Activated T-cell treated with anti-CD3 and anti-CD28 coated beads, Interleukin-2, amount 50 U/mL, for 4 hours (primary cell): ENCODE measurements at regions not wholly inside any gene's neighbourhood (a gene's known extent, or its start where the extent isn't known, plus 50 kb on each side); places are given as distances from the start of the nearest gene placed in this dataset.
"Not testable (repeated sequence)": the region's sequence is repeated elsewhere in the genome, so short reads cannot be mapped to it uniquely, and the experiment has no call there.

Experiments used
- ATAC-seq, 2 donors: fragments of 200-7000 bp; cut with Tn5 transposase; one replicate each; pipeline ENCODE4 v1.10.0; 2021
- DNase-seq: peaks from one replicate; pipeline ENCODE4 v3.0.0-alpha.2; 2020
- H3K27me3 Mint-ChIP-seq: one replicate; pipeline ENCODE4 v1.8.0; 2021; ENCODE audit warnings: low read depth, mixed read lengths
- H3K36me3 Mint-ChIP-seq: one replicate; pipeline ENCODE4 v1.8.0; 2022; ENCODE audit warnings: mixed read lengths; ENCODE audit not compliant: insufficient read depth
- H3K4me1 Mint-ChIP-seq: one replicate; pipeline ENCODE4 v1.8.0; 2021; ENCODE audit warnings: low read depth, mixed read lengths
- H3K4me3 Mint-ChIP-seq: one replicate; pipeline ENCODE4 v1.8.0; 2021; ENCODE audit warnings: mild to moderate bottlenecking, moderate library complexity, mixed read lengths
- H3K9me3 Mint-ChIP-seq: one replicate; pipeline ENCODE4 v1.8.0; 2021; ENCODE audit warnings: mixed read lengths

GRCh38 chr6:57708061-57708460 is 390.6 kb downstream of the PRIM2 start:
- DNase-seq, H3K27me3 Mint-ChIP-seq, H3K36me3 Mint-ChIP-seq, H3K4me1 Mint-ChIP-seq, H3K9me3 Mint-ChIP-seq, ATAC-seq, H3K4me3 Mint-ChIP-seq: not testable (repeated sequence)

GRCh38 chr6:57722546-57722945 is 405.1 kb downstream of the PRIM2 start:
- not testable (repeated sequence) for H3K36me3 Mint-ChIP-seq, H3K27me3 Mint-ChIP-seq, H3K4me1 Mint-ChIP-seq, H3K4me3 Mint-ChIP-seq, DNase-seq, H3K9me3 Mint-ChIP-seq, ATAC-seq

- ATAC-seq, result not testable (repeated sequence)
Measured at GRCh38 chr6:57723815-57724401, 406.5 kb downstream of the PRIM2 start.

GRCh38 chr6:57729407-57729806 is 412.0 kb downstream of the PRIM2 start:
- not testable (repeated sequence) for ATAC-seq, H3K9me3 Mint-ChIP-seq, H3K4me1 Mint-ChIP-seq, H3K36me3 Mint-ChIP-seq, DNase-seq, H3K4me3 Mint-ChIP-seq, H3K27me3 Mint-ChIP-seq

More at GRCh38 chr6:57723815-57724401, 406.5 kb downstream of the PRIM2 start:
- H3K4me1 Mint-ChIP-seq, H3K27me3 Mint-ChIP-seq, H3K36me3 Mint-ChIP-seq, H3K9me3 Mint-ChIP-seq, DNase-seq, H3K4me3 Mint-ChIP-seq: not testable (repeated sequence)

GRCh38 chr6:57730726-57731125 is 413.3 kb downstream of the PRIM2 start:
- not testable (repeated sequence) for H3K9me3 Mint-ChIP-seq, H3K36me3 Mint-ChIP-seq, ATAC-seq, H3K4me1 Mint-ChIP-seq, H3K4me3 Mint-ChIP-seq, DNase-seq, H3K27me3 Mint-ChIP-seq

- not testable (repeated sequence) for H3K4me1 Mint-ChIP-seq, H3K4me3 Mint-ChIP-seq, H3K9me3 Mint-ChIP-seq, DNase-seq, H3K36me3 Mint-ChIP-seq, H3K27me3 Mint-ChIP-seq, ATAC-seq
Measured at GRCh38 chr6:57747716-57748115, 430.3 kb downstream of the PRIM2 start.

- H3K36me3 Mint-ChIP-seq, ATAC-seq, DNase-seq, H3K9me3 Mint-ChIP-seq, H3K4me1 Mint-ChIP-seq, H3K4me3 Mint-ChIP-seq, H3K27me3 Mint-ChIP-seq: not testable (repeated sequence)
Measured at GRCh38 chr6:57759850-57760249, 442.4 kb downstream of the PRIM2 start.

- ATAC-seq, result peak; percentile 32 to 40
- Mint-ChIP-seq H3K4me3 (peak overlapping the region; percentile 47), H3K27me3 (peaks cover 39% of the 10 kb centered on the region)
- not testable (repeated sequence) for H3K9me3 Mint-ChIP-seq, H3K4me1 Mint-ChIP-seq, H3K36me3 Mint-ChIP-seq, DNase-seq
Measured at GRCh38 chr6:57792720-57793397, 475.4 kb downstream of the PRIM2 start.

GRCh38 chr6:57793398-57793762 is 475.9 kb downstream of the PRIM2 start:
- peaks cover 39% of the 10 kb centered on the region for H3K27me3 Mint-ChIP-seq
- DNase-seq, H3K4me3 Mint-ChIP-seq, H3K36me3 Mint-ChIP-seq, H3K4me1 Mint-ChIP-seq, H3K9me3 Mint-ChIP-seq: not testable (repeated sequence)
- peak in 1 of 2 donors; percentile 40 for ATAC-seq

GRCh38 chr6:57799703-57800479 is 482.5 kb downstream of the PRIM2 start:
- DNase-seq, H3K9me3 Mint-ChIP-seq, H3K36me3 Mint-ChIP-seq, ATAC-seq, H3K4me1 Mint-ChIP-seq: not testable (repeated sequence)
- Mint-ChIP-seq H3K4me3 (peak overlapping the region; percentile 29), H3K27me3 (peaks cover 31% of the 10 kb centered on the region)

GRCh38 chr6:57808581-57808980 is 491.2 kb downstream of the PRIM2 start:
- H3K27me3 Mint-ChIP-seq, result peaks cover 46% of the 10 kb centered on the region
- not testable (repeated sequence) for DNase-seq

GRCh38 chr6:57809454-57809853 is 492.0 kb downstream of the PRIM2 start:
- DNase-seq, H3K4me1 Mint-ChIP-seq, H3K4me3 Mint-ChIP-seq, H3K36me3 Mint-ChIP-seq, H3K9me3 Mint-ChIP-seq, ATAC-seq: not testable (repeated sequence)
- H3K27me3 Mint-ChIP-seq, result peaks cover 49% of the 10 kb centered on the region

More at GRCh38 chr6:57808581-57808980, 491.2 kb downstream of the PRIM2 start:
- not testable (repeated sequence) for H3K4me3 Mint-ChIP-seq, H3K9me3 Mint-ChIP-seq, H3K36me3 Mint-ChIP-seq, ATAC-seq, H3K4me1 Mint-ChIP-seq

- not testable (repeated sequence) for H3K9me3 Mint-ChIP-seq, ATAC-seq, H3K4me3 Mint-ChIP-seq, H3K36me3 Mint-ChIP-seq, DNase-seq, H3K4me1 Mint-ChIP-seq
- peaks cover 48% of the 10 kb centered on the region for H3K27me3 Mint-ChIP-seq
Measured at GRCh38 chr6:57813271-57814075, 496.0 kb downstream of the PRIM2 start.

GRCh38 chr6:57815826-57816225 is 498.4 kb downstream of the PRIM2 start:
- not testable (repeated sequence) for H3K4me1 Mint-ChIP-seq, H3K4me3 Mint-ChIP-seq, ATAC-seq

More at GRCh38 chr6:57815826-57816225, 498.4 kb downstream of the PRIM2 start:
- not testable (repeated sequence) for DNase-seq, H3K36me3 Mint-ChIP-seq, H3K9me3 Mint-ChIP-seq
- peaks cover 43% of the 10 kb centered on the region for H3K27me3 Mint-ChIP-seq
